Activated CD4-positive, alpha-beta T cell treated with anti-CD3 and anti-CD28 coated beads for 4 hours (primary cell): ENCODE measurements at regions not wholly inside any gene's neighbourhood (a gene's known extent, or its start where the extent isn't known, plus 50 kb on each side); places are given as distances from the start of the nearest gene placed in this dataset.
"Not testable (repeated sequence)": the region's sequence is repeated elsewhere in the genome, so short reads cannot be mapped to it uniquely, and the experiment has no call there.

ENCODE experiments used
- DNase-seq, 2 donors: peaks; one replicate each; pipeline ENCODE4 v3.0.0-alpha.2; 2020

DNA sequence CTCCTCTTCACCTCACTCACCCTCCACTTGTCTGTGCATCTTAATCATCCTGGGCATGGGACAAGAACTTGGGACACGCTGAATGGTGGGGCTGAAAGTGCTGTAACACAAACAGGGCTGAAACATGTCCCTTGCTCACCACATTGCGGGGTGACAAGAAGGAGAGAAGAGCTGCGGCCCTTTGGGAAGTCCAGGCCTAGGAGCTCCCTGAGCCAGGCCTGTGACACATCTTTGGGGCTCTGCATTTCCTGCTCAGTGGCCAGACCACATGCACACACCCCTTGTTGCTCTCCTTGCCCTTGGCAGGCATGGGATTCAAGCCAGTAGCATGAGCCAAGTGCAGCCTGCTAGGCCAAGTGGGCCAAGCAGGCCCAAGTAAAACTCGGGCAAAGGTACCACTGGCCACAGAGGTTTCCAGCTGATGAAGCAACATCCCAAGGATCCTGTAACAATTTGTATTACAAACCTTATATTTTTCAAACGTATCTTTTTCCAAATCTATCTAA lies 1384.3 kb upstream of the PCDH20 start:
- no peak for DNase-seq

DNA sequence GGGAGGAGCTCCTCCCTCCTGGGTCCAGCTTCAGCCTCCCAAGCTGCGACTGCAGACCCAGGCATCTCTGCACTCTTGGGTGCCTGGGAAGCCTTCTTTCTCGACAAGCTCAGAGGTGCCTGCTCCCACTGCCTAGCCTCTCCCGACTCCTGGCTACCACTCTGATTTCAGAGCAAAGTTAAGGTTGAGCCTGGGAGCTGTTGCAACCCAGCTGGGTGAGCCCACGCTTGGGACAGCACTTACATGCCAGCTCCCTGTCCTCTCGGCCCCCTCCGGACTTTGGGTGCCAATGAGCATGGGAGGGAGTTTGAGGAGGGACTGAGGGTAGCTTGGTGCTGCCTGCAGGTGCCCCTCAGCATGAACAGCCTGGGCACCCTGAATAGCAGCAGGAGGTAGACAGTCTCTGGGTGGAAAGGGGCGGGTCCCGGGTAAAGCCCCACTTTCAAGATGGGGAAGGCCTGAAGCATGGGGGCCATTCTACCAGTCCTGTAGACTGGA lies 1383.4 kb upstream of the PCDH20 start:
- DNase-seq, result no peak

DNA sequence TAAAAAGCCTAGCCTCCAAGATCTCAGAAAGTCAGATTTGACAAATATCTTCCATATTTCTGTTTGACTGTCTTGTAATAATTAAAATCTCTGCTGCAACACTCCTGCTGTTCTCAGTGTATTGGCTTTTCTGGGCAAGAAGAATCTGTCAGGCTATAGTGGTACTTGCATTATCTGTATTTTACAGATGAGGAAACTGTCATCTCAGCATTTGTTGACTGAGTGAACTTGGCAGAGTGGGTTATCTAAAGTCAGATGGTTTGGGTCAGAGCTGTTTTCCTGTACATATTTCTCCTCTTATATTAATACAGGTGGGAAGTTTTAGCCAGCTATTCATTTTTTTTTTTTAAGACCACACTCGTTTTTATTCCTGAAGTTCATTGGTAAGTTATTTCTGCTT lies 1378.2 kb upstream of the PCDH20 start:
- no peak for DNase-seq

DNA sequence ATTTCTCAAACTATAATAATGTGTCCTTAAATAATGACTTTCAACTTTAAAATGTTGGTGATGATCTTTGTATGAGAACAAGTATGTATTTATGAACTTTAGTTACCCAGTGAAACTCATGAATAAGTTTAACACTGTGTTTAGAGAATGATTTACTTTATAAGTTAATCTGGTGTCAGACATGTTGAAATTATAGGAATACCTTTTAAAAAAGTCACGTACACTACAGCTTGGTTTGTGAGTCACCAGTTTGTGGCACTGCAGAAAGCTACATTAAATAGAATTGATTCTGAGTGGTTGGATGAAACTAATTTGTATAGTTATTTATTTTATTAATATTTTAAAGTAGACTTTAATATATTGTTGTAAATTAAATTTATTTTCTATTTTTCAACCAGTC lies 1366.2 kb upstream of the PCDH20 start:
- DNase-seq, result no peak

DNA sequence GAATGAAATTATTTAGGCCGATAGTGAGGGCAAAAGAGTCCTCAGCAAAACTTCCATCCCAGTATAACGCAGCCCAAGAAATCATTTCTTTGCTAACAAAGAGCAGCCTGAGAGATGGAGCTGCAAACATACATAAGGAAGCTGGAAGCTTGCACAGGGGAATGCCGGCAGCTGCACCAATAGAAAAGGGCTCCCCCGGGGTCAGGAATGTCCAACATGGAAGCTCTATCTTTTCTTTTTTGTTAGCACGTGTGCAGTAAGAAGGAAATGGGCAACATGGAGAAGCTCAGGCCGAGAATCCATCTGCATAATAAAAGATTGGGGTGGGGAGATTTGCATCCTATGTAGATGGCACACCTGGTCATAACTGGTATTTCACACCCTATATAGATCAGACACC lies 1363.5 kb upstream of the PCDH20 start:
- DNase-seq, result no peak

DNA sequence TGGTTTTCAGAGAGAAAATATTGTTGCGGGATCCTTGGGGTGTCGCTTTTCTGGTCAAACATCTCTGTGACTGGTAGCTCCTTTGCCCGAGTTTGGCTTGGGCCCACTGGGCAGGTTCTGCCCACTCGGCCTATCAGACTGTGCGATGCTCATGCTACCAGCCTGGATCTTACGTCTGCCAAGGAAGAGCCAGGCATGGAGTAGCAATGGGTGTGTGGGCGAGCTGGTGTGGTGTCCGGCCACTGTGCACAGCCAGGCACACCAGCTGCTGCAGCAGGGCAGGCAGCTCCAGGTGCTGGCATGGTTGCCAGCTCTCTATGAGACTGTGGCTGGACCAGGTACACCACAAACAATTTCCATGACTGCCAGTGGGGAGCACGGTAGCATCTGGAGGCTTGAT lies 1351.8 kb upstream of the PCDH20 start:
- no peak for DNase-seq

DNA sequence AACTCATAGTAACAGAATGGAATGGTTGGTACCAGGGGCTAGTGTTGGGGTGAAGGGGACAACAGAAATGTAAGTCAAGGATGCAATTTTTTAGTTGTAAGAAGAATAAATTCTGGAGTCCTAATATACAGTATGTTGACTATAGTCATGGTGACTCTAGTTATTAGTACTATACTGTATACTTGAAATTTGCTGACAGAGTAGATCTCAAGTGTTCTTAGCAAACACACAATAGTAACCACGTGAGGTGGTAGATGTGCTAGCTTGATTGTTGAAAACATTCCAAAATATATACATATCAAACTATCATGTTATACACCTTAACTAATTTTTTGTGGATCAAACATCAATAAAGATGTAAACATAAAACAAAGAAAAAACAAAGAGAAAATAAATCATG lies 1345.1 kb upstream of the PCDH20 start:
- DNase-seq, result no peak

DNA sequence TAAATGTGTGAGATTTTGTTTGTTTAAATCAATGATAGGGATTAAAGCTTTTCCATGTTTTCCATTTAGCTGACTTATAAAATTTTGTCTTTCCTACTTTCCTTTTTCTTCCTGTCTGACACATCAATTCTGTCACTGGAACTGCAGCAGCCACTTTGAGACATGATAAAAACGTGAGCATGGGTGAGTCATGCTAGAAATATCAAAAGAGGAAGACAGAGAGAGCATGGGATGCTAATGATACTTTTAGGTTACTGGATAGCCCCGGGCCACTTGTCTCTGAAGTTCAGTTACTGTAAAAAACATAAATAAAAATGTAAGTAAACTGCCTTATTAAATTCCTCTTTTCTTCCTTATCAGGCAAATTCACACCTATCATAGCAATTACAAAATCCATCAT lies 1332.0 kb upstream of the PCDH20 start:
- no peak for DNase-seq

DNA sequence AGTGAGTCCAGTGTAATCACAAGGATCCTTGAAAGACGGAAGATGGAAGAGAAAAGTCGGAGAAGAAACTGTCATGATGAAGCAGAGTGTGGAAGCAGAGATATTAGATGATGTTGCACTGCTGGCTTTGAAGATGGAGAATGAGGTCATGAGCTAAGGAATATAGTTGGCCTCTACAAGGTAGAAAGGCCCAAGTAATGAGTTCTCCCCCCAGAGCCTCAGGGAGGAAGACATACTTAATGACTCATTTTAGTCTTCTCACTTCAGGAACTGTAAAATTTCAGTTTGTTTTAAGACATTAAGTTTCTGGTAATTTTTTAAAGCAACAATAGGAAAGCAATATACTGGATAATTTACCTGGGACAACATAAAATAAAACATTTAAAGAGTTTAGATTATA lies 1331.5 kb upstream of the PCDH20 start:
- no peak for DNase-seq

DNA sequence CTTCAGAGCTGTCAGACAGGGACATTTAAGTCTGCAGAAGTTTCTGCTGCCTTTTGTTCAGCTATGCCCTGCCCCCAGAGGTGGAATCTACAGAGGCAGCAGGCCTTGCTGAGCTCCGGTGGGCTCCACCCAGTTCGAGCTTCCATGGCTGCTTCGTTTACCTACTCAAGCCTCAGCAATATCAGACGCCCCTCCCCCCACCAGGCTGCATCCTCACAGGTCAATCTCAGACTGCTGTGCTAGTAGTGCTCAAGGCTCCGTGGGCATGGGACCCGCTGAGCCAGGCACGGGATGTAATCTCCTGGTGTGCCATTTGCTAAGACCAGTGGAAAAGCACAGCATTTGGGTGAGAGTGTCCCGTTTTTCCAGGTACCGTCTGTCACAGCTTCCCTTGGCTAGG lies 1314.1 kb upstream of the PCDH20 start:
- DNase-seq, result not testable (repeated sequence)

DNA sequence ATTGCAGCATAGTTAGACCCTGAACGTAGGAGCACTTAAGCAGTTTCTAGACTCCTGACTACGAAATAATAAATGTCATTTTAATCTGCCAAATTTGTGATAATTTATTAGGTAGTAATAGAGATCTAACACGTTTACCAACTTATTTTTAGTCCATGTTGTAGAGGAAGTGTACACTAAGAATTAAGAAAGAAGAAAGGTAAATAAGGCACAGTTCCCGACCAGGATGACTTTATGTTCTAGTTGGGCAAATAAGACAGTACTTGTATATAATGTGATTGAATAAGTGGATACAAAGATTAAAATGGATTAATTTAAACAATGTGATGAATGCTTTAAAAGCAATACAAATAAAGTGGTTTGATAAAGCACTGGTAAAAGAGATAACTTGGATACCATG lies 1306.2 kb upstream of the PCDH20 start:
- DNase-seq, result no peak

DNA sequence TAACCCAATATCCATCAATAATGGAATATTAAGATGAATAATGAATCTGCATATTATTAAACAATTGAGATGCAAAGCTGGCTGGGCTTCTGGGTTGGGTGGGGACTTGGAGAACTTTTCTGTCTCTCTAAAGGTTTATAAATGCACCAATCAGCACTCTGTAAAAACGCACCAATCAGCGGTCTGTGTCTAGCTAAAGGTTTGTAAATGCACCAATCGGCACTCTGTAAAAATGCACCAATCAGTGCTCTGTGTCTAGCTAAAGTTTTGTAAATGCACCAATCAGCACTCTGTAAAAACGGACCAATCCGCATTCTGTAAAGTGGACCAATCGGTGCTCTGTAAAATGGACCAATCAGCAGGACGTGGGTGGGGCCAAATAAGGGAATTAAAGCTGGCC lies 1296.3 kb upstream of the PCDH20 start:
- DNase-seq, result not testable (repeated sequence)

DNA sequence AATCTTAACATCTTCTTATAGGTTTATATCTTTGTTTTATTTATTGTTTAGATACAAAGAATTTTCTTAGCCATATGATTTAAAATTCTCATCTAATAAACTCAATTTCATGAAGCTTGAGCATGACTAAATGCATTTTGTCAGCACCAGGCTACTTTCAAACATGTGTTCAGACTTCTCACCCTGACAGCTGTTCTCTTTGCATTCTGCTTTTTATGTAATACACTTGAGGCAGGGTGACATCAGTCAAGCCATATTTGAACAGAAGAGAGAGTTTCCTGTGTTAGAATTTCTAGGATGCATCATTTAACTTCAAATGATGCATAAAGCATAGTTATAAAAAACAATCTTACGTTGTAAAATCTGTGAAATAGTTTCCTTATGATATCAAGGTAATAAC lies 1295.1 kb upstream of the PCDH20 start:
- DNase-seq, result no peak

DNA sequence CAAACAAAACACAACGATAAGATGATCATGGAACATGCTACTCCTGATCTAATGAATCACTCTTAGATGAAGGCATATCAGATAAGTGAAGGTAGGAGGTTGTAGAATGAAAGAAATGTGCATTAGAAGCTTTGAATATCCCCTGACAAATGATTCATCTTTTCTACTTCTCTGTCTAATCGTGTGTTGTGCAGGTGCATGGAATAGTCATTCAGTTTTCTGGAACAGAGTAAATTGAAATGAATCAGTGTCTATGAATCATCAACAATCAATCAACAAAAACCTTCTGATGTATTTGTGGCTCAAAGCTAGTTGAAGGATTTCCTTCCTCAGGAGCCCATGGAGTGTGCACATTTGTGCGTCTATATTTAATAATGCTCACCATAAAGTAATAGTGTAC lies 1290.4 kb upstream of the PCDH20 start:
- DNase-seq, result no peak

DNA sequence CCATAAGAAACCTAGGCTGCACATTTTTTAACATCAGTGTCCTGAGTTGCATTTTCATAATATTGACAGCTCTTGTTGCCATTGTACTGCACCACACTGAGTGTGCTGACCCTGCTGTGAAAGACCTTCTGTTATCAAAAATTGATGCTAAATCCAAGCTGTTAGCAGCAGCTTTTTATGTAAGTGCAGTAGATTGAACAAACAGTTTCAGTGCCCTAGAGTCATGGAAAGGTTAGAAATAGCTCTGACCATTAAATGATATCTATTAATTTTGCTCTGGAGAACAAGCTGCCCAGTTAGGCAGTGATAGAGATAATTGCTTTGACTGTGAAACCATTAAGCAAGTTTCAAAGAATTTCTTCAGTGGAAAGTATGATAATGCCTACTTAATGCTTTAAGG lies 1289.2 kb upstream of the PCDH20 start:
- no peak for DNase-seq

DNA sequence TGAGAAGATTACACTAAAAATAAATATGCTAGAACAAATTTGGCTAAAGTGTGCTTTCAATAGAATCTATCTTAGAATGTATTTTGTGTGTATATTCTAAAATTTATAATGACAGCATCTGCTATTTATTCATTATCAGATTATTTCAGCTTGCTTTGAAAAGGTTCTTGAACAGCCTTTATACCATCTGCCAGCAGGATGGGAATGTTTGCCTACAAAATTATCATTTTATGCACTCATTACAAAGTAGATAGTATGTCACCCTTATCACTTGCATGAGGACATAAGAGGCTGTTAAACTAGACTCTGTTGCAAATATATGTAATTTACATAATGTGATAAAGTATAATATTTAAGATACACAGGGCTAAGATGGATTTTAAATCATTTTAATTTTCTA lies 1286.9 kb upstream of the PCDH20 start:
- no peak for DNase-seq

DNA sequence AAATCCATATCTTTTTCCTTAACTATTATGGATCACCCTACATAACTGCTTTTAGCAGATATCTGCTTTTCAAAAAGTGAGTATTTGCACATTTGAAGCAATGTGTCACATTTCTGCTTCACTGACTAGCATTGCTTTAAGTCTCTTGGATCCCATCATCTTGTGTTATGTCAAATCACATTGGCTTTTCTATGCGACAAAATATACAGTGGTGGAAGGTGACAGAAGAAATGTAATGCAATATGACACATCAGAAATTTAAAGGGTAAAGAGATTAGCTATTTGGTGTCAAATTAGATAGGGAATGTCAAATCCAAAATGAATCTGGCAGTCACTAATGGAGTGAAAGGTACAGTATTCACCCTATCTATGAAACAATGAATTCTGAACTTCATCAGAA lies 1282.1 kb upstream of the PCDH20 start:
- DNase-seq, result no peak

DNA sequence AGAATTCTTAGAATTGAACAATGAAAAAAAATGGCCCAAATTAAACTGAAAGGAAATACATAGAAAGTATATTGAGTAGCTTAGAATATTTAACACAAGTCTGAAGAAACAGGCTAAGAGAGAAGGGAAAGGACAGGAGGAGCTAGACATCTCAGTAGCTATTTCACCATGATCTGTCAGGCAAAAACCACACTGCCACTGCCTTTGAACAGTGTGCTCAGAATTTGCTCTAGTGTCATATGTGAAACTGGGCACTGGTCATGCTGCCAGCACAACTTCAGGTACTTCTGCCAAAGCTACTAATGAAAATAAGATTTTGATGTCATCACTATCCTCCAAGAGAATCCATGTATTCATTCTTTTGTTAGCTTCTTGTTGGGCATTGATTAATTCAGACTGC lies 1280.8 kb upstream of the PCDH20 start:
- DNase-seq, result no peak

DNA sequence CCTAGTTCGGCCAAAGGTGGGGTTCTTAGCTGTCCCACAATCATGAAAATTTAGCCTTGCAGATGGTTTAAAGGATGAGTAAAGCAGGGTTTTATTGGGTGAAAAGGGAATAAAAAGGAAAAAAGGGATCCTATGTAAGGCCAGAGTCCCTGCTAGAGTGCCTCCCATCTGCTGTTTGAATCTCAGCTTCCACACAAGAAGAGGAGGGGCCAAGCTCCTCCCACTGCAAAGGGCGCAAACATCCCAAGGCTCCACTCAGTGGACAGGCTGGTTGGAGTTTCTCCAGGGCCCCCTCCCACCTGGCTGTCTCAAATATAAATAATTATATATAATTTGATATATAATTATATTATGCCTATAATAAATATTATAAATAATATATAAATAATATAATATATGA lies 1272.1 kb upstream of the PCDH20 start:
- DNase-seq, result no peak

DNA sequence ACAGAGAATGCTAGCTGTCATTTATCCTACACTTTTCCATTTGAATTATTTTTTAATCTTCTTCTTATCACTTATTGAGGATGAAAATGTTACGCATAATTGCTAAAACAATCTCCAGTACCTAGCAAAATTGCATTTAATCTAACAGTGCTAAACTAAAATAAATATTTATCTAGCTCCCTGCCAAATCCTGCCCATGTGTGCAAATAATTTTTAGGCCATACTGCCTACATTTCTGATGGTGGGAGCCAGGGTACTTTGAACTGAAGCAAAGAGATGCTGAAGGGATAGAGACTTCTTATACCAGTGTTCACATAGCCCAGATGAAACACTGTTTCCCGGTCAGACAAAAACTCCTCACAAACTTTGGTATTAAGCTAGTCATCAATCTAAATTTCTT lies 1268.7 kb upstream of the PCDH20 start:
- no peak for DNase-seq

DNA sequence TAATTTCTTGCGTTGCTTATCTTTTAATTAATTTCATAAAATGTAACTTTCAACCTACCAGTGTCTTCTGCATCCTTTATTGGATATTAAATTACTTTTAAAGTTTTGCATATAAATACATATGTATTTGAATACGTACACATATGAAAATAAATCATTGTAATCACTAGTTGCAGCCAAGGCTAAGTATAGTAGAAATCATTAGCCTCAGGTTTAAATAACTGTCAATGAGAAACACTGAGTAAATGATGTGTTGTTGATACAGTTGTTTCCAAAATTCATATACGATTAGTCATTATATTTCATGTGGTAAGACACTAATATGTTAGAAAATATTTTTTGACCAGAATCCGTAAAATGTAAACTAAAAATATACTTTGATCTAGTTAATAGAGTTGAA lies 1267.1 kb upstream of the PCDH20 start:
- DNase-seq, result no peak

DNA sequence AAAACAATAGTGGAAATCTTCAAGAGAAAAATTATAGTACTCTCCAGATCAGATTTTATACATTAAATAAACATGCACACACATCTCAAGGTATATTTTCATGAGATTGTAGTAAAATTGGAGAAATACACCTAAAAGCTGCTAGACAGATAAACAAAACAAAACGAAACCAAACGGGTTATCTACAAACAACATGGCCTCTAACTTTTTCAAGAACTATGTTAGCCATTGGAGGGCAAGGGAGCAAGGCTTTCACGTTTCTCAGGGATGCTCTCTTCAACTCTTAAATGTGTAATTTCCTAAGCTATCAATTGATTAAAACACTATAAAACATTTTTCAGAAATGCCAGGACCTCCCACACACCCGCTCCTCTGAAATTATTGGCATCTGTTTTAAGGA lies 1262.4 kb upstream of the PCDH20 start:
- DNase-seq, result no peak

DNA sequence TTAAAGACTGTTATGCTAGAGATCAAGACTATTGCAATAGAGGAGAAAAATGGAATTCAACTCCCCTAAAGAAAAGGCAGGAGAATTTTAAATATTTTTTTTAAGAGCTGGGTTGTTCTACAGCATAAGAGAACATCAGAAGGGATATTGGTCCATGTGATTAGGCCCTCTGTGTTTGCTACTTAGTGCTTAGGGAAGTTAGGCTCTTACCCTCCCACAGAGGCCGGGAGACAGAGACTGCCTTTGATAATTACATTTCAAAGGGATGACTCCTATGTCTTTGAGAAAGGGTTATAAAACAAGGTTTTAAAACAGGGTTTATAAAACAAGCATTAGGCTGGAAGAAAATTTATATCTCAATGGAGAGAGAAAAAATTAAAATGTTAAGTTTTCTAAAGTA lies 1248.1 kb upstream of the PCDH20 start:
- no peak for DNase-seq

DNA sequence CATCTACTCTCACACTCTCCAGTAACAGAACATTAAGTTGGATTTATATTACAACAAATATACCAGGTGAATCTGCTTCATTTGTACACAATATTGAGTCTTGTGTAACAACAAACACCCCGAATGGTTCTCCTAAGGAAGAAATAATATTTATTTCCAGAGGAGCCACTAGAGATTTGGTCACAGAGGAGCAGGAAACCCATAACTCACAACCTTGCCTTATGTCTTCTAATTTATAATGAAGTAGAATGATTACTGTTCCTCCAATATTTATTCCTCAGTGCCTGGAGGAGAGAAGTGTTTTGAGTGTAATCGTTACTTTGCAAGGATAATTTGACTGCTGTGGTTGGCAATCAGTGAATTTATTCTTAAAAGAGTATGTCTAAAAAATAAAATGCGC lies 1243.7 kb upstream of the PCDH20 start:
- no peak for DNase-seq

DNA sequence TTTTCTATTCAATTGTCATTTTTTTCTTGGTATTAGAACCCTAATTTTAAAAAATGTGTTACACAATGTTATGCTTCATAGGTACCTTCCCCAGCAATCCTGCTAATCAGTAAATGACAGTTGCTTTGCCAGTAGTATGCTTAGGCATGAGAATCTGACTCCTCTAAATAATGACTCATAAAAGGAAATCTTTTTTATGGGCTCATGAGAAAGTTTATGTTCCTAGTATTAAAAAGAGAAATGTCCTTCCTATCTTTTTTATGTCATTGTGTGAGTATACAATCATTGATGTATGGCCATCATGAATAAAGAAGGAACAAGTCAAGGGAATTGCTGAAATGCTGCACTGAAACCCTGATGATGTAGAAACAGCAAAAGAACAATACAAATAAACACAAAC lies 1237.7 kb upstream of the PCDH20 start:
- no peak for DNase-seq
